GM12878 (cell line): ENCODE measurements at regions not wholly inside any gene's neighbourhood (a gene's known extent, or its start where the extent isn't known, plus 50 kb on each side); places are given as distances from the start of the nearest gene placed in this dataset.

ENCODE experiments used
- ATAC-seq: fragments of 200-7000 bp; cut with Tn5 transposase; 3 replicates; pipeline ENCODE4 v1.9.1; 2020; ENCODE audit warnings: mild to moderate bottlenecking, moderate library complexity
- BruUV-seq: library from RNA; stranded (reverse); fragments of 400-500 nt; replicated peaks from 2 replicates; lab custom pipeline; 2021; lab: Mats Ljungman, UMichigan
- CTCF ChIA-PET: fragments of 300-600 bp; sonication (Branson Sonifier 250); formaldehyde crosslinking; extraction: SDS; loops from one replicate; lab custom pipeline; 2021; ENCODE audit warnings: inconsistent platforms; lab: Yijun Ruan, JAX
- POLR2A ChIA-PET: fragments of 350-600 bp; formaldehyde crosslinking; extraction: SDS; loops from one replicate; lab custom pipeline; 2021; ENCODE audit warnings: inconsistent platforms; lab: Charles Lee
- RAD21 ChIA-PET: fragments of 300-600 bp; sonication (Branson Sonifier 250); formaldehyde crosslinking; loops from one replicate; lab custom pipeline; 2023; ENCODE audit warnings: antibody characterized with exemption; ENCODE audit not compliant: unreplicated experiment; lab: Charles Lee
- SMC1A ChIA-PET: fragments of 300-600 bp; sonication (Branson Sonifier 250); formaldehyde crosslinking; loops from one replicate; lab custom pipeline; 2023; ENCODE audit not compliant: unreplicated experiment, uncharacterized antibody; lab: Charles Lee
- DNase-seq: peaks from one replicate; pipeline ENCODE4 v3.0.0-alpha.2; 2011; ENCODE audit warnings: low read depth, low spot score
- FAIRE-seq: peaks from 3 replicates; lab custom pipeline; 2011; peaks lifted over from hg19 to GRCh38; lab: Jason Lieb, UNC
- H2AFZ ChIP-seq: 2 replicates; pipeline ENCODE4 v1.6.0; 2011; ENCODE audit warnings: low read depth, low read length, control low read depth; ENCODE audit not compliant: control insufficient read depth
- H3K27ac ChIP-seq: 2 replicates; pipeline ENCODE4 v1.5.1; 2011; ENCODE audit warnings: control low read depth; ENCODE audit not compliant: control insufficient read depth, insufficient read depth
- H3K27me3 ChIP-seq, 2 experiments: replicated peaks in 1 of 2; 2 replicates each; pipeline versions ENCODE4 v1.6.0 to v1.6.1; 2011; ENCODE audit warnings: low read length in 1 of 2; ENCODE audit not compliant: control insufficient read depth in 2 of 2, insufficient read depth in 2 of 2
- H3K36me3 ChIP-seq, 2 experiments: 2 replicates each; pipeline ENCODE4 v1.5.1; 2011; ENCODE audit warnings: low read length in 1 of 2; ENCODE audit not compliant: control insufficient read depth in 2 of 2, insufficient read depth in 2 of 2
- H3K4me1 ChIP-seq: 2 replicates; pipeline ENCODE4 v1.6.1; 2011; ENCODE audit warnings: mild to moderate bottlenecking, low read length, moderate library complexity, mixed read lengths; ENCODE audit not compliant: control insufficient read depth, insufficient read depth
- H3K4me2 ChIP-seq: 2 replicates; pipeline ENCODE4 v1.6.0; 2011; ENCODE audit warnings: control low read depth; ENCODE audit not compliant: control insufficient read depth, insufficient read depth
- H3K4me3 ChIP-seq: fragments of 200-600 bp; sonication (generic); 2 replicates; pipeline ENCODE4 v1.5.1; 2016
- H3K79me2 ChIP-seq: 2 replicates; pipeline ENCODE4 v1.6.0; 2011; ENCODE audit warnings: low read length; ENCODE audit not compliant: control insufficient read depth, insufficient read depth
- H3K9ac ChIP-seq: 2 replicates; pipeline ENCODE4 v1.8.0; 2011; ENCODE audit warnings: low read length, control low read depth, mixed read lengths; ENCODE audit not compliant: control insufficient read depth, insufficient read depth
- H3K9me3 ChIP-seq: replicated peaks from 3 replicates; pipeline ENCODE4 v1.5.1; 2011; ENCODE audit warnings: mild to moderate bottlenecking, low read length; ENCODE audit not compliant: control insufficient read depth, insufficient read depth
- H4K20me1 ChIP-seq: 2 replicates; pipeline ENCODE4 v1.6.0; 2011; ENCODE audit not compliant: control insufficient read depth, insufficient read depth
- BACH1 ChIP-seq: fragments of 450-650 bp; IDR thresholded peaks from 2 replicates; pipeline ENCODE4 v1.6.1; 2017; ENCODE audit warnings: mild to moderate bottlenecking, borderline replicate concordance
- CHD2 ChIP-seq: IDR thresholded peaks from 2 replicates; pipeline ENCODE4 v1.6.1; 2011; ENCODE audit warnings: low read depth, low read length, improper control_type of control experiment, borderline replicate concordance
- CREB1 ChIP-seq: IDR thresholded peaks from 2 replicates; pipeline ENCODE4 v1.6.1; 2012; ENCODE audit warnings: low read depth, mild to moderate bottlenecking, inconsistent platforms
- CREM ChIP-seq: IDR thresholded peaks from 2 replicates; pipeline ENCODE4 v1.6.1; 2014; ENCODE audit warnings: antibody characterized with exemption, low read depth
- ETV6 ChIP-seq, 2 experiments: fragments of 450-650 bp in 1 of 2; IDR thresholded peaks in 1 of 2; conservative IDR thresholded peaks in 1 of 2; 2 replicates each; pipeline ENCODE4 v1.6.1; 2014; ENCODE audit warnings: antibody characterized with exemption in 1 of 2, borderline replicate concordance in 1 of 2, low read depth in 1 of 2, mild to moderate bottlenecking in 1 of 2, moderate library complexity in 1 of 2
- EZH2 ChIP-seq: IDR thresholded peaks from 2 replicates; pipeline ENCODE4 v1.6.1; 2012; ENCODE audit warnings: low read depth, mild to moderate bottlenecking, control low read depth, inconsistent platforms, low read length, borderline replicate concordance; ENCODE audit not compliant: control insufficient read depth
- FOXM1 ChIP-seq: IDR thresholded peaks from 2 replicates; pipeline ENCODE4 v1.6.1; 2012; ENCODE audit warnings: low read depth, mild to moderate bottlenecking, inconsistent platforms, low read length, moderate library complexity
- MYB ChIP-seq: fragments of 150-350 bp; IDR thresholded peaks from 2 replicates; pipeline ENCODE4 v1.6.1; 2014; ENCODE audit warnings: mild to moderate bottlenecking, low read depth, low read length, borderline replicate concordance
- NFIC ChIP-seq: IDR thresholded peaks from 2 replicates; pipeline ENCODE4 v1.6.1; 2012; ENCODE audit warnings: low read depth, mild to moderate bottlenecking, inconsistent platforms, low read length, moderate library complexity
- POLR2AphosphoS5 ChIP-seq: IDR thresholded peaks from 2 replicates; pipeline ENCODE4 v1.6.1; 2011; ENCODE audit warnings: mild to moderate bottlenecking, low read length, inconsistent platforms
- ZBED1 ChIP-seq: IDR thresholded peaks from 2 replicates; pipeline ENCODE4 v1.6.1; 2016; ENCODE audit warnings: borderline replicate concordance
- WGBS: methylation state at CpG from one replicate; pipeline ENCODE4 v1.1.6; 2016; ENCODE audit warnings: low lambda C conversion rate; ENCODE audit not compliant: insufficient replicate concordance, insufficient coverage; ENCODE audit errors: missing lambda C conversion rate; 5-methylcytosine and 5-hydroxymethylcytosine counted together
- in situ Hi-C: fragments of 300-500 bp; cut with MboI; formaldehyde crosslinking; loops from 9 replicates; pipeline ENCODE4 v1.14.3; 2018; ENCODE audit warnings: mixed read lengths
- intact Hi-C: fragments of 100-400 bp; cut with micrococcal nuclease; formaldehyde crosslinking; loops from one replicate; pipeline ENCODE4 v1.14.2; 2022; ENCODE audit not compliant: unreplicated experiment
- TF ChIP-seq, protein P1 (sequence below): IDR thresholded peaks from 2 replicates; pipeline ENCODE4 v1.6.1; 2011; ENCODE audit warnings: mild to moderate bottlenecking, low read depth, low read length, moderate library complexity; ENCODE audit not compliant: insufficient replicate concordance
- TF ChIP-seq, protein P2 (sequence below): fragments of 450-650 bp; IDR thresholded peaks from 2 replicates; pipeline ENCODE4 v1.6.1; 2017; ENCODE audit warnings: antibody characterized with exemption, mild to moderate bottlenecking, moderate library complexity

DNA sequence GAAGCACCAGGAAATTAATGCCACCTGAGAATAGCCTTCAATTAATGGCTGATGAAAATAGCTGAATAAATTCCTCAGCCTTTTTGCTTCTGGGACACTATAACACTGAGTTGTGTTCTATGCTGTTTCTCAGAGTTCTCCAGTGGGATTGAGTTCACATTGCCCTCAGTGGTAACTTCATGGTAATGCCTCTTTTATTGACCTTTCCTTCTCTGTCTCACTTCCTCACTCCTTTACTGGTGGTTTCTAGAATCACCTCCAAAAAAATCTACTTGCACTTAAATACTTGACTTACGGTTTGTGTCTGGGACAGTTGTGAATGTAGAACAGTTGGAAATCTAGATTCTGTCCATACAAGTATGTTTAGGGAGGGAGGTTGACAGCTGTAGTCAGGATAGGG, 293.7 kb downstream of the PPP1R2C start:
- intact Hi-C loops, result no loop called here
- BruUV-seq, result no TSS peak
- Histone ChIP-seq H3K9me3 (no peaks in the 10 kb centered on the region), H3K79me2 (no peaks in the 10 kb centered on the region), H3K4me1 (no peaks in the 10 kb centered on the region), H4K20me1 (no peaks in the 10 kb centered on the region), H2AFZ (no peak overlapping the region), H3K4me3 (no peak overlapping the region), H3K27me3 (no peaks in the 10 kb centered on the region), H3K4me2 (no peak overlapping the region), H3K36me3 (no peaks in the 10 kb centered on the region), H3K9ac (no peak overlapping the region), H3K27ac (no peak overlapping the region)
- no peak for TF ChIP-seq MYB
- TF ChIP-seq, protein P1, sequence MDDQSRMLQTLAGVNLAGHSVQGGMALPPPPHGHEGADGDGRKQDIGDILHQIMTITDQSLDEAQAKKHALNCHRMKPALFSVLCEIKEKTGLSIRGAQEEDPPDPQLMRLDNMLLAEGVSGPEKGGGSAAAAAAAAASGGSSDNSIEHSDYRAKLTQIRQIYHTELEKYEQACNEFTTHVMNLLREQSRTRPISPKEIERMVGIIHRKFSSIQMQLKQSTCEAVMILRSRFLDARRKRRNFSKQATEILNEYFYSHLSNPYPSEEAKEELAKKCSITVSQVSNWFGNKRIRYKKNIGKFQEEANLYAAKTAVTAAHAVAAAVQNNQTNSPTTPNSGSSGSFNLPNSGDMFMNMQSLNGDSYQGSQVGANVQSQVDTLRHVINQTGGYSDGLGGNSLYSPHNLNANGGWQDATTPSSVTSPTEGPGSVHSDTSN, result no peak
- no peak for TF ChIP-seq NFIC
- TF ChIP-seq CREM, result no peak
- no peak for TF ChIP-seq ETV6 (conservative IDR thresholded peaks at IDR 0.05 in 1 of 2, IDR thresholded peaks at IDR 0.05 in 1 of 2; ENCODE audit: borderline replicate concordance in 1 of 2, low read depth in 1 of 2)
- no peak for TF ChIP-seq ZBED1
- no peak for TF ChIP-seq FOXM1
- TF ChIP-seq, protein P2, sequence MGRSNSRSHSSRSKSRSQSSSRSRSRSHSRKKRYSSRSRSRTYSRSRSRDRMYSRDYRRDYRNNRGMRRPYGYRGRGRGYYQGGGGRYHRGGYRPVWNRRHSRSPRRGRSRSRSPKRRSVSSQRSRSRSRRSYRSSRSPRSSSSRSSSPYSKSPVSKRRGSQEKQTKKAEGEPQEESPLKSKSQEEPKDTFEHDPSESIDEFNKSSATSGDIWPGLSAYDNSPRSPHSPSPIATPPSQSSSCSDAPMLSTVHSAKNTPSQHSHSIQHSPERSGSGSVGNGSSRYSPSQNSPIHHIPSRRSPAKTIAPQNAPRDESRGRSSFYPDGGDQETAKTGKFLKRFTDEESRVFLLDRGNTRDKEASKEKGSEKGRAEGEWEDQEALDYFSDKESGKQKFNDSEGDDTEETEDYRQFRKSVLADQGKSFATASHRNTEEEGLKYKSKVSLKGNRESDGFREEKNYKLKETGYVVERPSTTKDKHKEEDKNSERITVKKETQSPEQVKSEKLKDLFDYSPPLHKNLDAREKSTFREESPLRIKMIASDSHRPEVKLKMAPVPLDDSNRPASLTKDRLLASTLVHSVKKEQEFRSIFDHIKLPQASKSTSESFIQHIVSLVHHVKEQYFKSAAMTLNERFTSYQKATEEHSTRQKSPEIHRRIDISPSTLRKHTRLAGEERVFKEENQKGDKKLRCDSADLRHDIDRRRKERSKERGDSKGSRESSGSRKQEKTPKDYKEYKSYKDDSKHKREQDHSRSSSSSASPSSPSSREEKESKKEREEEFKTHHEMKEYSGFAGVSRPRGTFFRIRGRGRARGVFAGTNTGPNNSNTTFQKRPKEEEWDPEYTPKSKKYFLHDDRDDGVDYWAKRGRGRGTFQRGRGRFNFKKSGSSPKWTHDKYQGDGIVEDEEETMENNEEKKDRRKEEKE, result no peak
- no peak for TF ChIP-seq CHD2
- no peak for TF ChIP-seq CREB1
- TF ChIP-seq POLR2AphosphoS5, result no peak
- TF ChIP-seq EZH2, result no peak
- no peak for TF ChIP-seq BACH1
- WGBS, result 26% methylated on average over 1 of the region's 1 CpG
- CTCF ChIA-PET, result no interaction called here
- SMC1A ChIA-PET, result no interaction called here
- no peak for ATAC-seq
- FAIRE-seq, result no peak
- DNase-seq, result no peak
- in situ Hi-C loops, result no loop called here
- RAD21 ChIA-PET, result no interaction called here
- POLR2A ChIA-PET, result no interaction called here
